HT-29 (cell line): ENCODE measurements at regions not wholly inside any gene's neighbourhood (a gene's known extent, or its start where the extent isn't known, plus 50 kb on each side); places are given as distances from the start of the nearest gene placed in this dataset.
"Not testable (repeated sequence)": the region's sequence is repeated elsewhere in the genome, so short reads cannot be mapped to it uniquely, and the experiment has no call there.

Experiments used
- DNase-seq: peaks from one replicate; pipeline ENCODE4 v3.0.0-alpha.2; 2015; ENCODE audit warnings: low spot score

GRCh38 chr11:92168936-92169335 lies 55.7 kb upstream of the FAT3 start:
- no peak for DNase-seq

GRCh38 chr11:92167571-92167970 lies 57.0 kb upstream of the FAT3 start:
- no peak for DNase-seq

- no peak for DNase-seq
These were observed 58.3 kb upstream of the FAT3 start for GRCh38 chr11:92166335-92166734.

- DNase-seq = no peak
These were observed 60.7 kb upstream of the FAT3 start for GRCh38 chr11:92163879-92164278.

GRCh38 chr11:92162776-92163175 lies 61.8 kb upstream of the FAT3 start:
- no peak for DNase-seq

GRCh38 chr11:92159931-92160330 lies 64.7 kb upstream of the FAT3 start:
- no peak for DNase-seq

- DNase-seq = not testable (repeated sequence)
These were observed 67.2 kb upstream of the FAT3 start for GRCh38 chr11:92157390-92157789.

- DNase-seq = no peak
These were observed 70.0 kb upstream of the FAT3 start for GRCh38 chr11:92154611-92155010.

- no peak for DNase-seq
These were observed 70.5 kb upstream of the FAT3 start for GRCh38 chr11:92154110-92154509.

- no peak for DNase-seq
These were observed 71.1 kb upstream of the FAT3 start for GRCh38 chr11:92153542-92153941.

- DNase-seq = peak; percentile 35
These were observed 72.4 kb upstream of the FAT3 start for GRCh38 chr11:92152245-92152644.

- DNase-seq = peak; percentile 42
These were observed 74.6 kb upstream of the FAT3 start for GRCh38 chr11:92149996-92150395.

GRCh38 chr11:92141725-92142124 lies 82.9 kb upstream of the FAT3 start:
- no peak for DNase-seq

GRCh38 chr11:92141159-92141558 lies 83.5 kb upstream of the FAT3 start:
- DNase-seq = no peak

- no peak for DNase-seq
These were observed 84.6 kb upstream of the FAT3 start for GRCh38 chr11:92140021-92140420.

- no peak for DNase-seq
These were observed 86.3 kb upstream of the FAT3 start for GRCh38 chr11:92138296-92138695.

GRCh38 chr11:92137747-92138146 lies 86.9 kb upstream of the FAT3 start:
- no peak for DNase-seq

GRCh38 chr11:92136797-92137196 lies 87.8 kb upstream of the FAT3 start:
- peak; percentile 76 for DNase-seq

GRCh38 chr11:92131289-92131865 lies 93.2 kb upstream of the FAT3 start:
- DNase-seq = no peak

- no peak for DNase-seq
These were observed 94.2 kb upstream of the FAT3 start for GRCh38 chr11:92130421-92130831.

GRCh38 chr11:92129811-92130210 lies 94.8 kb upstream of the FAT3 start:
- no peak for DNase-seq

- no peak for DNase-seq
These were observed 96.6 kb upstream of the FAT3 start for GRCh38 chr11:92128026-92128425.

GRCh38 chr11:92125321-92125720 lies 99.3 kb upstream of the FAT3 start:
- no peak for DNase-seq

GRCh38 chr11:92123540-92123939 lies 101.1 kb upstream of the FAT3 start:
- peak; percentile 26 for DNase-seq
